Right lobe of liver (tissue), 4 donors: ENCODE measurements at regions not wholly inside any gene's neighbourhood (a gene's known extent, or its start where the extent isn't known, plus 50 kb on each side); places are given as distances from the start of the nearest gene placed in this dataset.

ENCODE experiments used
- CTCF ChIP-seq, 4 donors: fragments of 200-600 bp in 3 of 4; fragments of 450-650 bp in 1 of 4; IDR thresholded peaks; one replicate each; pipeline versions ENCODE4 v1.5.1 to v1.8.0; 2016 to 2022; ENCODE audit warnings: antibody characterized with exemption in 4 of 4, mild to moderate bottlenecking in 2 of 4
- POLR2A ChIP-seq: fragments of 450-650 bp; IDR thresholded peaks from one replicate; pipeline ENCODE4 v1.6.1; 2017; ENCODE audit warnings: antibody characterized with exemption, mild to moderate bottlenecking
- donor health status: DM: no; HTN: no; CAD: no.
- donor health status: DM: no; HTN: no; CAD: no.
- donor health status: DM: no; HTN: yes; CAD: no.

- TF ChIP-seq CTCF (IDR thresholded peaks at IDR 0.05) (no peak), POLR2A (no peak)
Observed at GRCh38 chr11:101835506-101836063, 79.2 kb upstream of the CEP126 start.
